ENCODE measurements at regions not wholly inside any gene's neighbourhood (a gene's known extent, or its start where the extent isn't known, plus 50 kb on each side); places are given as distances from the start of the nearest gene placed in this dataset.

GRCh38 chr1:163842571-163842970 is 520.8 kb downstream of the NUF2 start:
- Histone ChIP-seq H3K4me3 (replicated peaks; ENCODE audit: insufficient read depth, low read length) (no peak overlapping the region), H3K27ac (replicated peaks) (no peak overlapping the region), H3K27me3 (ENCODE audit: insufficient read depth, poor library complexity, severe bottlenecking) (no peaks in the 10 kb centered on the region)
- no peak for DNase-seq (ENCODE audit: low read depth in 1 of 2, low spot score in 1 of 2)
- TF ChIP-seq POLR2AphosphoS5 (IDR thresholded peaks at IDR 0.05; ENCODE audit: low read depth) (no peak), GABPA (IDR thresholded peaks at IDR 0.05; ENCODE audit: low read depth) (no peak), REST (IDR thresholded peaks at IDR 0.05; ENCODE audit: insufficient replicate concordance, low read depth) (no peak), CTCF (IDR thresholded peaks at IDR 0.05; ENCODE audit: insufficient read depth, low read length) (no peak), SPI1 (IDR thresholded peaks at IDR 0.05; ENCODE audit: borderline replicate concordance, low read depth) (no peak)

GRCh38 chr1:163844459-163844858 is 522.7 kb downstream of the NUF2 start:
- TF ChIP-seq REST (IDR thresholded peaks at IDR 0.05; ENCODE audit: insufficient replicate concordance, low read depth), result no peak
- no peak for TF ChIP-seq POLR2AphosphoS5 (IDR thresholded peaks at IDR 0.05; ENCODE audit: low read depth)
- no peak for TF ChIP-seq CTCF (IDR thresholded peaks at IDR 0.05; ENCODE audit: insufficient read depth, low read length)
- no peak for TF ChIP-seq SPI1 (IDR thresholded peaks at IDR 0.05; ENCODE audit: borderline replicate concordance, low read depth)
- no peak for TF ChIP-seq GABPA (IDR thresholded peaks at IDR 0.05; ENCODE audit: low read depth)
- no peak overlapping the region for H3K27ac ChIP-seq (replicated peaks)
- no peaks in the 10 kb centered on the region for H3K27me3 ChIP-seq (ENCODE audit: insufficient read depth, poor library complexity, severe bottlenecking)
- DNase-seq (ENCODE audit: low read depth in 1 of 2, low spot score in 1 of 2), result no peak
- H3K4me3 ChIP-seq (replicated peaks; ENCODE audit: insufficient read depth, low read length), result no peak overlapping the region

- Histone ChIP-seq H3K4me3 (replicated peaks; ENCODE audit: insufficient read depth, low read length) (no peak overlapping the region), H3K27me3 (ENCODE audit: insufficient read depth, poor library complexity, severe bottlenecking) (no peaks in the 10 kb centered on the region), H3K27ac (replicated peaks) (no peak overlapping the region)
- TF ChIP-seq POLR2AphosphoS5 (IDR thresholded peaks at IDR 0.05; ENCODE audit: low read depth) (no peak), GABPA (IDR thresholded peaks at IDR 0.05; ENCODE audit: low read depth) (no peak), REST (IDR thresholded peaks at IDR 0.05; ENCODE audit: insufficient replicate concordance, low read depth) (no peak), CTCF (IDR thresholded peaks at IDR 0.05; ENCODE audit: insufficient read depth, low read length) (no peak), SPI1 (IDR thresholded peaks at IDR 0.05; ENCODE audit: borderline replicate concordance, low read depth) (no peak)
- no peak for DNase-seq (ENCODE audit: low read depth in 1 of 2, low spot score in 1 of 2)
These were observed 523.5 kb downstream of the NUF2 start for GRCh38 chr1:163845279-163845678.

All from HL-60 (cell line).